ENCODE measurements at regions not wholly inside any gene's neighbourhood (a gene's known extent, or its start where the extent isn't known, plus 50 kb on each side); places are given as distances from the start of the nearest gene placed in this dataset.

- no peaks in the 10 kb centered on the region for H3K4me1 ChIP-seq (ENCODE audit: control extremely low read depth in 1 of 4, control insufficient read depth in 4 of 4, insufficient read depth in 4 of 4, low read length in 3 of 4)
- H3K4me3 ChIP-seq (ENCODE audit: control insufficient read depth in 1 of 7, extremely low read depth in 1 of 7, insufficient read depth in 4 of 7, low read depth in 2 of 7, low read length in 6 of 7): no peak overlapping the region
- no peaks in the 10 kb centered on the region for H3K36me3 ChIP-seq (ENCODE audit: control insufficient read depth in 4 of 4, insufficient read depth in 4 of 4, low read length in 3 of 4)
- DNase-seq: no peak
- peaks cover 0 to 11% (median 0%) of the 10 kb centered on the region in 5 experiments for H3K27me3 ChIP-seq (replicated peaks in 2 of 5; ENCODE audit: control insufficient read depth in 4 of 5, insufficient read depth in 5 of 5, low read length in 4 of 5)
- no peaks in the 10 kb centered on the region for H3K9me3 ChIP-seq (ENCODE audit: control extremely low read depth in 1 of 5, control insufficient read depth in 4 of 5, insufficient read depth in 2 of 5, low read depth in 1 of 5, low read length in 4 of 5)
- 93% methylated on average over 5 of the region's 9 CpGs for WGBS (ENCODE audit: insufficient coverage)
- POLR2A ChIA-PET: no interaction called here
- H3K27ac ChIP-seq (ENCODE audit: insufficient read depth in 1 of 2, low read depth in 1 of 2, low read length in 2 of 2, poor library complexity in 1 of 2, severe bottlenecking in 2 of 2): no peak overlapping the region
- CTCF ChIA-PET: no interaction called here
These were observed 88.8 kb downstream of the BOD1 start for GRCh38 chr5:173527671-173528070.

GRCh38 chr5:173524136-173524535 lies 92.3 kb downstream of the BOD1 start:
- Histone ChIP-seq H3K36me3 (ENCODE audit: control insufficient read depth in 4 of 4, insufficient read depth in 4 of 4, low read length in 3 of 4) (no peaks in the 10 kb centered on the region), H3K4me1 (ENCODE audit: control extremely low read depth in 1 of 4, control insufficient read depth in 4 of 4, insufficient read depth in 4 of 4, low read length in 3 of 4) (no peaks in the 10 kb centered on the region), H3K4me3 (ENCODE audit: control insufficient read depth in 1 of 7, extremely low read depth in 1 of 7, insufficient read depth in 4 of 7, low read depth in 2 of 7, low read length in 6 of 7) (no peak overlapping the region), H3K9me3 (ENCODE audit: control extremely low read depth in 1 of 5, control insufficient read depth in 4 of 5, insufficient read depth in 2 of 5, low read depth in 1 of 5, low read length in 4 of 5) (peaks cover 0 to 9% (median 2%) of the 10 kb centered on the region in 5 experiments), H3K27me3 (replicated peaks in 2 of 5; ENCODE audit: control insufficient read depth in 4 of 5, insufficient read depth in 5 of 5, low read length in 4 of 5) (peaks cover 0 to 11% (median 0%) of the 10 kb centered on the region in 5 experiments), H3K27ac (ENCODE audit: insufficient read depth in 1 of 2, low read depth in 1 of 2, low read length in 2 of 2, poor library complexity in 1 of 2, severe bottlenecking in 2 of 2) (no peak overlapping the region)
- POLR2A ChIA-PET: no interaction called here
- DNase-seq: no peak
- WGBS (ENCODE audit: insufficient coverage): no CpG with 5 or more reads among the region's 3 CpGs
- CTCF ChIA-PET: no interaction called here

- H3K36me3 ChIP-seq (ENCODE audit: control insufficient read depth in 4 of 4, insufficient read depth in 4 of 4, low read length in 3 of 4): no peaks in the 10 kb centered on the region
- ChIA-PET POLR2A (no interaction called here), CTCF (no interaction called here)
- H3K4me1 ChIP-seq (ENCODE audit: control extremely low read depth in 1 of 4, control insufficient read depth in 4 of 4, insufficient read depth in 4 of 4, low read length in 3 of 4): no peaks in the 10 kb centered on the region
- 75% methylated on average over 1 of the region's 2 CpGs for WGBS (ENCODE audit: insufficient coverage)
- no peak for DNase-seq
- peaks cover 0 to 12% (median 2%) of the 10 kb centered on the region in 5 experiments for H3K9me3 ChIP-seq (ENCODE audit: control extremely low read depth in 1 of 5, control insufficient read depth in 4 of 5, insufficient read depth in 2 of 5, low read depth in 1 of 5, low read length in 4 of 5)
- peaks cover 0 to 14% (median 0%) of the 10 kb centered on the region in 5 experiments for H3K27me3 ChIP-seq (replicated peaks in 2 of 5; ENCODE audit: control insufficient read depth in 4 of 5, insufficient read depth in 5 of 5, low read length in 4 of 5)
- no peak overlapping the region for H3K27ac ChIP-seq (ENCODE audit: insufficient read depth in 1 of 2, low read depth in 1 of 2, low read length in 2 of 2, poor library complexity in 1 of 2, severe bottlenecking in 2 of 2)
- no peak overlapping the region for H3K4me3 ChIP-seq (ENCODE audit: control insufficient read depth in 1 of 7, extremely low read depth in 1 of 7, insufficient read depth in 4 of 7, low read depth in 2 of 7, low read length in 6 of 7)
These were observed 93.1 kb downstream of the BOD1 start for GRCh38 chr5:173523388-173523787.

GRCh38 chr5:173522518-173522917 lies 93.9 kb downstream of the BOD1 start:
- DNase-seq: no peak
- Histone ChIP-seq H3K4me3 (ENCODE audit: control insufficient read depth in 1 of 7, extremely low read depth in 1 of 7, insufficient read depth in 4 of 7, low read depth in 2 of 7, low read length in 6 of 7) (no peak overlapping the region), H3K36me3 (ENCODE audit: control insufficient read depth in 4 of 4, insufficient read depth in 4 of 4, low read length in 3 of 4) (no peaks in the 10 kb centered on the region), H3K4me1 (ENCODE audit: control extremely low read depth in 1 of 4, control insufficient read depth in 4 of 4, insufficient read depth in 4 of 4, low read length in 3 of 4) (no peaks in the 10 kb centered on the region), H3K9me3 (ENCODE audit: control extremely low read depth in 1 of 5, control insufficient read depth in 4 of 5, insufficient read depth in 2 of 5, low read depth in 1 of 5, low read length in 4 of 5) (peaks cover 0 to 12% (median 2%) of the 10 kb centered on the region in 5 experiments), H3K27me3 (replicated peaks in 2 of 5; ENCODE audit: control insufficient read depth in 4 of 5, insufficient read depth in 5 of 5, low read length in 4 of 5) (peaks cover 0 to 10% (median 3%) of the 10 kb centered on the region in 5 experiments), H3K27ac (ENCODE audit: insufficient read depth in 1 of 2, low read depth in 1 of 2, low read length in 2 of 2, poor library complexity in 1 of 2, severe bottlenecking in 2 of 2) (no peak overlapping the region)
- ChIA-PET CTCF (no interaction called here), POLR2A (no interaction called here)
- no CpG with 5 or more reads among the region's 1 CpG for WGBS (ENCODE audit: insufficient coverage)

- H3K4me1 ChIP-seq (ENCODE audit: control extremely low read depth in 1 of 4, control insufficient read depth in 4 of 4, insufficient read depth in 4 of 4, low read length in 3 of 4): no peaks in the 10 kb centered on the region
- 93% methylated on average over 2 of the region's 6 CpGs for WGBS (ENCODE audit: insufficient coverage)
- H3K4me3 ChIP-seq (ENCODE audit: control insufficient read depth in 1 of 7, extremely low read depth in 1 of 7, insufficient read depth in 4 of 7, low read depth in 2 of 7, low read length in 6 of 7): no peak overlapping the region
- H3K27ac ChIP-seq (ENCODE audit: insufficient read depth in 1 of 2, low read depth in 1 of 2, low read length in 2 of 2, poor library complexity in 1 of 2, severe bottlenecking in 2 of 2): no peak overlapping the region
- ChIA-PET CTCF (interaction anchor here (0.7 kb wide), 1 partner anchor 13 kb away, joined by 3 read pairs; no protein-coding TSS in a partner anchor), POLR2A (no interaction called here)
- H3K36me3 ChIP-seq (ENCODE audit: control insufficient read depth in 4 of 4, insufficient read depth in 4 of 4, low read length in 3 of 4): no peaks in the 10 kb centered on the region
- DNase-seq: no peak
- H3K27me3 ChIP-seq (replicated peaks in 2 of 5; ENCODE audit: control insufficient read depth in 4 of 5, insufficient read depth in 5 of 5, low read length in 4 of 5): peaks cover 0 to 9% (median 3%) of the 10 kb centered on the region in 5 experiments
- peaks cover 0 to 12% (median 2%) of the 10 kb centered on the region in 5 experiments for H3K9me3 ChIP-seq (ENCODE audit: control extremely low read depth in 1 of 5, control insufficient read depth in 4 of 5, insufficient read depth in 2 of 5, low read depth in 1 of 5, low read length in 4 of 5)
These were observed 97.6 kb downstream of the BOD1 start for GRCh38 chr5:173518856-173519255.

- ChIA-PET CTCF (no interaction called here), POLR2A (no interaction called here)
- H3K27ac ChIP-seq (ENCODE audit: insufficient read depth in 1 of 2, low read depth in 1 of 2, low read length in 2 of 2, poor library complexity in 1 of 2, severe bottlenecking in 2 of 2): no peak overlapping the region
- DNase-seq: no peak
- no peaks in the 10 kb centered on the region for H3K4me1 ChIP-seq (ENCODE audit: control extremely low read depth in 1 of 4, control insufficient read depth in 4 of 4, insufficient read depth in 4 of 4, low read length in 3 of 4)
- no peaks in the 10 kb centered on the region for H3K36me3 ChIP-seq (ENCODE audit: control insufficient read depth in 4 of 4, insufficient read depth in 4 of 4, low read length in 3 of 4)
- peaks cover 0 to 12% (median 2%) of the 10 kb centered on the region in 5 experiments for H3K9me3 ChIP-seq (ENCODE audit: control extremely low read depth in 1 of 5, control insufficient read depth in 4 of 5, insufficient read depth in 2 of 5, low read depth in 1 of 5, low read length in 4 of 5)
- no peak overlapping the region for H3K4me3 ChIP-seq (ENCODE audit: control insufficient read depth in 1 of 7, extremely low read depth in 1 of 7, insufficient read depth in 4 of 7, low read depth in 2 of 7, low read length in 6 of 7)
- peaks cover 3 to 10% (median 6%) of the 10 kb centered on the region in 5 experiments for H3K27me3 ChIP-seq (replicated peaks in 2 of 5; ENCODE audit: control insufficient read depth in 4 of 5, insufficient read depth in 5 of 5, low read length in 4 of 5)
- WGBS (ENCODE audit: insufficient coverage): no CpG with 5 or more reads among the region's 3 CpGs
These were observed 98.8 kb downstream of the BOD1 start for GRCh38 chr5:173517648-173518047.

- no peaks in the 10 kb centered on the region for H3K4me1 ChIP-seq (ENCODE audit: control extremely low read depth in 1 of 4, control insufficient read depth in 4 of 4, insufficient read depth in 4 of 4, low read length in 3 of 4)
- peaks cover 4 to 16% (median 14%) of the 10 kb centered on the region in 5 experiments for H3K27me3 ChIP-seq (replicated peaks in 2 of 5; ENCODE audit: control insufficient read depth in 4 of 5, insufficient read depth in 5 of 5, low read length in 4 of 5)
- no peak overlapping the region for H3K4me3 ChIP-seq (ENCODE audit: control insufficient read depth in 1 of 7, extremely low read depth in 1 of 7, insufficient read depth in 4 of 7, low read depth in 2 of 7, low read length in 6 of 7)
- ChIA-PET CTCF (no interaction called here), POLR2A (no interaction called here)
- WGBS (ENCODE audit: insufficient coverage): no CpG with 5 or more reads among the region's 1 CpG
- no peaks in the 10 kb centered on the region for H3K36me3 ChIP-seq (ENCODE audit: control insufficient read depth in 4 of 4, insufficient read depth in 4 of 4, low read length in 3 of 4)
- H3K27ac ChIP-seq (ENCODE audit: insufficient read depth in 1 of 2, low read depth in 1 of 2, low read length in 2 of 2, poor library complexity in 1 of 2, severe bottlenecking in 2 of 2): no peak overlapping the region
- H3K9me3 ChIP-seq (ENCODE audit: control extremely low read depth in 1 of 5, control insufficient read depth in 4 of 5, insufficient read depth in 2 of 5, low read depth in 1 of 5, low read length in 4 of 5): peaks cover 0 to 9% (median 2%) of the 10 kb centered on the region in 5 experiments
- no peak for DNase-seq
These were observed 100.9 kb downstream of the BOD1 start for GRCh38 chr5:173515526-173515925.

All from common myeloid progenitor, CD34-positive (primary cell).